Fibroblast of lung (primary cell): ENCODE measurements at regions not wholly inside any gene's neighbourhood (a gene's known extent, or its start where the extent isn't known, plus 50 kb on each side); places are given as distances from the start of the nearest gene placed in this dataset.
A peak's percentile ranks its signal among the peaks of the same experiment; 100 is the strongest.

Experiments used
- DNase-seq, 2 donors: peaks; one replicate each; pipeline versions ENCODE4 v3.0.0 to v3.0.0-alpha.2; 2010; ENCODE audit warnings: low read depth in 2 of 2
- H2AFZ ChIP-seq: 2 replicates; pipeline ENCODE4 v1.5.1; 2012; ENCODE audit warnings: low read length, control low read depth, inconsistent platforms
- H3K27ac ChIP-seq: 2 replicates; pipeline ENCODE4 v1.5.1; 2011; ENCODE audit warnings: low read length, control low read depth; ENCODE audit not compliant: insufficient read depth
- H3K27me3 ChIP-seq: 2 replicates; pipeline ENCODE4 v1.5.1; 2011; ENCODE audit warnings: mild to moderate bottlenecking, low read length; ENCODE audit not compliant: control insufficient read depth, insufficient read depth
- H3K36me3 ChIP-seq: 2 replicates; pipeline ENCODE4 v1.5.1; 2011; ENCODE audit warnings: low read length; ENCODE audit not compliant: control insufficient read depth, insufficient read depth
- H3K4me1 ChIP-seq: 2 replicates; pipeline ENCODE4 v1.5.1; 2011; ENCODE audit warnings: low read length; ENCODE audit not compliant: control insufficient read depth, insufficient read depth; ENCODE audit errors: extremely low read depth
- H3K4me2 ChIP-seq: 2 replicates; pipeline ENCODE4 v1.5.1; 2011; ENCODE audit warnings: low read length, control low read depth; ENCODE audit not compliant: insufficient read depth; ENCODE audit errors: extremely low read depth
- H3K4me3 ChIP-seq, 4 experiments: fragments of 200-600 bp in 1 of 4; sonication (generic) in 1 of 4; replicated peaks in 1 of 4; 2 replicates each; pipeline ENCODE4 v1.5.1; 2011 to 2016; ENCODE audit warnings: low read length in 4 of 4, low read depth in 3 of 4, mild to moderate bottlenecking in 3 of 4, control low read depth in 2 of 4, inconsistent platforms in 1 of 4, mixed read lengths in 1 of 4; ENCODE audit not compliant: insufficient read depth in 1 of 4; ENCODE audit errors: control extremely low read depth in 1 of 4
- H3K79me2 ChIP-seq: 2 replicates; pipeline ENCODE4 v1.5.1; 2012; ENCODE audit warnings: mild to moderate bottlenecking, low read length, inconsistent platforms; ENCODE audit not compliant: control insufficient read depth, insufficient read depth
- H3K9ac ChIP-seq: 2 replicates; pipeline ENCODE4 v1.5.1; 2011; ENCODE audit warnings: mild to moderate bottlenecking, low read length, control low read depth; ENCODE audit not compliant: insufficient read depth
- H3K9me3 ChIP-seq: 2 replicates; pipeline ENCODE4 v1.5.1; 2012; ENCODE audit warnings: low read depth, low read length; ENCODE audit not compliant: control insufficient read depth, insufficient read depth
- H4K20me1 ChIP-seq: 2 replicates; pipeline ENCODE4 v1.5.1; 2011; ENCODE audit warnings: low read length; ENCODE audit not compliant: control insufficient read depth, insufficient read depth; ENCODE audit errors: extremely low read depth
- CTCF ChIP-seq, 2 donors: IDR thresholded peaks in 1 of 2; conservative IDR thresholded peaks in 1 of 2; 1 replicate in 1 of 2; 2 replicates in 1 of 2; pipeline ENCODE4 v1.5.1; 2011 to 2012; ENCODE audit warnings: low read length in 2 of 2, control low read depth in 1 of 2, inconsistent platforms in 1 of 2, low read depth in 1 of 2, mild to moderate bottlenecking in 1 of 2
- EZH2 ChIP-seq: IDR thresholded peaks from 2 replicates; pipeline ENCODE4 v1.5.1; 2012; ENCODE audit warnings: low read length, control low read depth, mild to moderate bottlenecking; ENCODE audit errors: missing control alignments

DNA sequence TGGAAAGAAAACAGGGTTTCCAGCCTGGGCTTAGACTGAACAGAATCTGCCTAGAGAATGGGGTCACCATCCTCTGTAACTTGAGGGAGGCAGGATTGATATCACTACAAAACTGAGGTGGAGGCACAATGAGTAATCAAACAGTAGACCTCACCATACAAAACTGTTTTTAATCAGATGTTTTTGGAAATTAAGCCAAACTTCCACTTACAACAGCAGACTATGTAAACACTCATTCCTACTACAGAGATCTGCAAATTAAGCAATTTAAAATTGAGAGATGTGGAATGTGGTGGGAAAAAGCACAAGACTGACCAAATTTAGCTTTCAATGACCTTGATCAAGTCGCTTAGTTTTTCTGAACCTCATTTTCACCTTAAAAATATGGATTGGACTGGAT is 104.3 kb upstream of the SLC38A4 start:
- TF ChIP-seq EZH2 = no peak
- TF ChIP-seq CTCF (conservative IDR thresholded peaks at IDR 0.05 in 1 of 2, IDR thresholded peaks at IDR 0.05 in 1 of 2; ENCODE audit: low read depth in 1 of 2, low read length in 2 of 2) = no peak
- no peak for DNase-seq
- H2AFZ ChIP-seq = no peak overlapping the region
- no peak overlapping the region for H3K27ac ChIP-seq
- H3K4me2 ChIP-seq = no peak overlapping the region
- no peaks in the 10 kb centered on the region for H3K27me3 ChIP-seq
- H3K9ac ChIP-seq = no peak overlapping the region
- H3K4me3 ChIP-seq = no peak overlapping the region
- no peaks in the 10 kb centered on the region for H4K20me1 ChIP-seq
- H3K4me1 ChIP-seq = no peaks in the 10 kb centered on the region
- H3K79me2 ChIP-seq = no peaks in the 10 kb centered on the region
- no peaks in the 10 kb centered on the region for H3K9me3 ChIP-seq
- no peaks in the 10 kb centered on the region for H3K36me3 ChIP-seq

DNA sequence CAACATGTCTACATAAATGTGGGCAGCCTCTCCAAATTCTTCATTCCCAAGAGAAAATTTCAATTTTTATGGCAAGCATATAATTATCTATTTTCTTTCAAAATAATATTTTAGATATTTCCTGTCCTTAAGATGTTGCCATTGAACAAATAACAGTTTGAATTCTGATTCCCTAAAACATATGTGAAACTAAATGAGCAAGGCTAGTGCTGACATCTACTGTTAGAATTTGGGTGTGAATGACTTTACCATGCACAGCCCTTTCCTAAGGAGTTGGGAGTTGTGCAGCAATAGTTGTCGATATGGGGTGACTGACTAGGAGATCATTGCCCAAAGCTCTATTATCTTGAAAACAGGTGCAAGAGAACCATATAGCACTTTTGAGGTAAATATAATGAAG is 108.2 kb upstream of the SLC38A4 start:
- Histone ChIP-seq H3K36me3 (no peaks in the 10 kb centered on the region), H3K4me2 (no peak overlapping the region), H2AFZ (no peak overlapping the region), H3K4me1 (no peaks in the 10 kb centered on the region), H4K20me1 (no peaks in the 10 kb centered on the region), H3K9ac (no peak overlapping the region), H3K9me3 (no peaks in the 10 kb centered on the region), H3K27ac (no peak overlapping the region), H3K27me3 (no peaks in the 10 kb centered on the region), H3K79me2 (no peaks in the 10 kb centered on the region), H3K4me3 (no peak overlapping the region)
- no peak for TF ChIP-seq EZH2
- TF ChIP-seq CTCF (conservative IDR thresholded peaks at IDR 0.05 in 1 of 2, IDR thresholded peaks at IDR 0.05 in 1 of 2; ENCODE audit: low read depth in 1 of 2, low read length in 2 of 2) = peak; percentile 56 to 66
- DNase-seq = peak; percentile 54 to 83

DNA sequence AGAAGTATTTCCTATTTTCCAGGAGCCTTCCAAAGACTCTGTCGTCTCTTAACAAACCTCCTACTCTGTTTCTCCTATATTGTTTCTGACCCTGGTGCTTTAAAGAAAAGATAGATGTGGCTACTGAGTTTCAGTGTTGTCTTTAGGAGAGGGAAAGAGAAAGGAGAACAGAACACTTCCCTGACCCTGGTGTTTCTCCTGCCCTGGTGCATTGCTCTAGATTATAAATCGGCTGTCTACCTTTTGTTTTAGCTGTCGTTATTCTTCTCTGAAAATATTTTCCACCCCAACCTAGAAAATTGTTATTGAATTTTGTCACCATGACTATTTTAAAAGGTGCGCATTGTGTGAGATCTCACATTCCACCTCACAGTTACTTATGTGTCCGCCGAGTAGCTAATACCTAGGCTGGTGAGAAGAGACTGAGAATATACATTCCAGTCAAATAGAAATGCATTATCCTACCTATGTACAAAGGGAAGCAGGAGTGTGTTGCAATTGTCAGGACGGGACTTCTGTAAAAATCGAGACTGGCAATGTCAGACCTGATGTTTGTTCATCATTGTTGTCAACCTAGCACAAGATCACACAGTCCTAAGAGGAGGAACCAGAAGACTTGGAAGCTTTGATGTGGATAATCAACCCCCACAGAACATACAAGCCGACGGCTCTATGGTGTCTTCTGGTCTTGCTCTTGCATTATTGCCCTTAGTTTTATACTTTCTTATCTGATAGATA is 108.7 kb upstream of the SLC38A4 start:
- Histone ChIP-seq H3K9me3 (no peaks in the 10 kb centered on the region), H4K20me1 (no peaks in the 10 kb centered on the region), H3K36me3 (no peaks in the 10 kb centered on the region), H3K79me2 (no peaks in the 10 kb centered on the region), H3K4me1 (no peaks in the 10 kb centered on the region), H3K9ac (no peak overlapping the region), H3K4me3 (no peak overlapping the region), H2AFZ (no peak overlapping the region), H3K4me2 (no peak overlapping the region), H3K27me3 (no peaks in the 10 kb centered on the region), H3K27ac (no peak overlapping the region)
- no peak for DNase-seq
- TF ChIP-seq CTCF (conservative IDR thresholded peaks at IDR 0.05 in 1 of 2, IDR thresholded peaks at IDR 0.05 in 1 of 2; ENCODE audit: low read depth in 1 of 2, low read length in 2 of 2) (no peak), EZH2 (no peak)
